ENCODE measurements at regions not wholly inside any gene's neighbourhood (a gene's known extent, or its start where the extent isn't known, plus 50 kb on each side); places are given as distances from the start of the nearest gene placed in this dataset.

DNA sequence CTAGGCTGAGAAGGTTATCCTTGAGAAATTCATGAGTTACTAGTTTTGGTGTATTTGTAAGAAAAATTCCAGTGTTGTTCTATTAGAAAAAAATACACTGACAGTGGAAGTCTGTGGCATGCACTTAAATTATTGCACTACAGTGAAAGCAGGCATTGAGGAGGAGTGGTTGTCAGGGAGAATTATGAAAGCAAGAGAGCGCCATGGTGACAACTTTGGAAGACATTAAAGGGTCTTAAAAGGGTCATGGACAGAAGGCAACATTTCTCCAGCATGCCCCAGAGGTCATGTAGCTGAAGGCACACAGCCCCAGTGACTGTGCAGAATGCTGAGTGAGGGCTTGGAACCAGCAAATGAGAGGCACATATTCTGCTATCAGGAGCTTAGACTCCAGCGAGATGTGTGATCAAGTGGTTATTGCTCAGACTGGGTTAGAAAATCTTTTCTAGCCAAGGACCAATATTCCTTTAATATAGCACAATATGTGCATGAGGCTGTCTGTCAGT is 292.7 kb downstream of the OLFM4 start:
- no peak overlapping the region for H3K27ac ChIP-seq (ENCODE audit: low read depth, low read length)
- CTCF ChIA-PET (ENCODE audit: partially characterized antibody) = interaction anchor here (3.0 kb wide), 1 partner anchor 10 kb away, joined by 11 read pairs; no protein-coding TSS in a partner anchor

More for the DNA sequence above, 292.7 kb downstream of the OLFM4 start:
- H3K23ac ChIP-seq (ENCODE audit: insufficient read length) = no peak overlapping the region
- no peaks in the 10 kb centered on the region for H3K36me3 ChIP-seq (ENCODE audit: control insufficient read depth in 2 of 4, insufficient read depth in 4 of 4, low read length in 3 of 4)
- no peaks in the 10 kb centered on the region for H3K79me2 ChIP-seq (ENCODE audit: control insufficient read depth in 1 of 2, insufficient read depth in 2 of 2, low read length in 2 of 2)
- H3K23me2 ChIP-seq (ENCODE audit: low read depth, low read length) = peaks cover 2% of the 10 kb centered on the region; the same call in 1 of the 2 replicates
- H4K5ac ChIP-seq (ENCODE audit: insufficient read length, low read depth, low read length) = no peak overlapping the region
- H4K91ac ChIP-seq (replicated peaks; ENCODE audit: insufficient read length, low read length) = no peak overlapping the region
- H2BK12ac ChIP-seq (ENCODE audit: low read depth, low read length) = no peak overlapping the region
- no peaks in the 10 kb centered on the region for H4K20me1 ChIP-seq (replicated peaks in 1 of 2; ENCODE audit: control insufficient read depth in 1 of 2, insufficient read depth in 2 of 2, low read length in 2 of 2)
- no peak overlapping the region for H3K56ac ChIP-seq (replicated peaks; ENCODE audit: insufficient read length, low read depth, low read length)
- no peak overlapping the region for H2AK5ac ChIP-seq (ENCODE audit: low read depth, low read length)
- H3K14ac ChIP-seq (ENCODE audit: insufficient read length) = no peak overlapping the region
- no peak overlapping the region for H2BK15ac ChIP-seq (ENCODE audit: low read length)
- DNase-seq (ENCODE audit: low read depth in 1 of 2, low spot score in 2 of 2) (no peak), FAIRE-seq (no peak)
- H2BK5ac ChIP-seq (ENCODE audit: low read depth, low read length) = no peak overlapping the region
- no peak overlapping the region for H3K9ac ChIP-seq (replicated peaks in 1 of 4; ENCODE audit: extremely low read depth in 1 of 4, low read depth in 3 of 4, low read length in 3 of 4)
- H4K8ac ChIP-seq (ENCODE audit: extremely low read depth, insufficient read depth, low read length) = no peak overlapping the region
- POLR2A ChIA-PET (ENCODE audit: partially characterized antibody) = no interaction called here
- no peaks in the 10 kb centered on the region; a peak in 1 of 7 replicates for H3K27me3 ChIP-seq (replicated peaks in 1 of 4; ENCODE audit: control insufficient read depth in 3 of 4, extremely low read depth in 1 of 4, insufficient read depth in 3 of 4, low read length in 3 of 4)
- WGBS, 2 experiments (ENCODE audit: extremely low coverage in 1 of 2, insufficient coverage in 1 of 2, insufficient read length in 1 of 2, insufficient replicate concordance in 2 of 2, low coverage in 1 of 2, low lambda C conversion rate in 2 of 2, missing lambda C conversion rate in 1 of 2) = 80% methylated on average over 2 of the region's 2 CpGs; no CpG with 5 or more reads in 1 of the 2 experiments
- no peak overlapping the region for H3K4me3 ChIP-seq (ENCODE audit: extremely low read depth in 1 of 4, insufficient read depth in 2 of 4, low read depth in 3 of 4, low read length in 4 of 4)
- H2BK20ac ChIP-seq (ENCODE audit: low read length) = no peak overlapping the region
- no peaks in the 10 kb centered on the region for H3K4me1 ChIP-seq (replicated peaks in 1 of 4; ENCODE audit: control insufficient read depth in 3 of 4, insufficient read depth in 4 of 4, low read length in 3 of 4)
- H3K18ac ChIP-seq (ENCODE audit: extremely low read depth, low read length) = no peak overlapping the region
- H3K79me1 ChIP-seq (ENCODE audit: low read depth, low read length) = no peaks in the 10 kb centered on the region
- H2AFZ ChIP-seq (ENCODE audit: low read length) = no peak overlapping the region
- H3K9me3 ChIP-seq (ENCODE audit: insufficient read depth in 2 of 2, low read depth in 1 of 2, low read length in 1 of 2) = no peaks in the 10 kb centered on the region
- H3K4me2 ChIP-seq (ENCODE audit: insufficient read depth in 1 of 2, low read depth in 2 of 2, low read length in 2 of 2) = no peak overlapping the region
- H3K4ac ChIP-seq (replicated peaks; ENCODE audit: insufficient read length, low read depth, low read length) = no peak overlapping the region
- no peak for TF ChIP-seq BACH1 (IDR thresholded peaks at IDR 0.05; ENCODE audit: low read length)
- TF ChIP-seq MAFK (IDR thresholded peaks at IDR 0.05; ENCODE audit: low read depth, low read length) = no peak
- TF ChIP-seq, protein P1, sequence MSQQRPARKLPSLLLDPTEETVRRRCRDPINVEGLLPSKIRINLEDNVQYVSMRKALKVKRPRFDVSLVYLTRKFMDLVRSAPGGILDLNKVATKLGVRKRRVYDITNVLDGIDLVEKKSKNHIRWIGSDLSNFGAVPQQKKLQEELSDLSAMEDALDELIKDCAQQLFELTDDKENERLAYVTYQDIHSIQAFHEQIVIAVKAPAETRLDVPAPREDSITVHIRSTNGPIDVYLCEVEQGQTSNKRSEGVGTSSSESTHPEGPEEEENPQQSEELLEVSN (IDR thresholded peaks at IDR 0.05) = no peak
- TF ChIP-seq POU5F1 (IDR thresholded peaks at IDR 0.05; ENCODE audit: low read depth, low read length) = no peak
- no peak for TF ChIP-seq BRCA1 (IDR thresholded peaks at IDR 0.05; ENCODE audit: low read depth, low read length)
- no peak for TF ChIP-seq JUND (IDR thresholded peaks at IDR 0.05; ENCODE audit: low read length)
- TF ChIP-seq KDM5A (IDR thresholded peaks at IDR 0.05; ENCODE audit: low read length) = no peak
- TF ChIP-seq GTF2F1 (IDR thresholded peaks at IDR 0.05; ENCODE audit: borderline replicate concordance, low read depth, low read length) = no peak
- no peak for TF ChIP-seq PHF8 (conservative IDR thresholded peaks at IDR 0.05; ENCODE audit: low read depth, low read length)
- TF ChIP-seq, protein P2, sequence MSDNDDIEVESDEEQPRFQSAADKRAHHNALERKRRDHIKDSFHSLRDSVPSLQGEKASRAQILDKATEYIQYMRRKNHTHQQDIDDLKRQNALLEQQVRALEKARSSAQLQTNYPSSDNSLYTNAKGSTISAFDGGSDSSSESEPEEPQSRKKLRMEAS (IDR thresholded peaks at IDR 0.05) = no peak
- TF ChIP-seq EGR1 (IDR thresholded peaks at IDR 0.05; ENCODE audit: borderline replicate concordance, low read depth, low read length) = no peak
- no peak for TF ChIP-seq RXRA (IDR thresholded peaks at IDR 0.05; ENCODE audit: insufficient read depth, low read depth, low read length)
- TF ChIP-seq SIRT6 (IDR thresholded peaks at IDR 0.05; ENCODE audit: low read length) = no peak
- no peak for TF ChIP-seq KDM1A (IDR thresholded peaks at IDR 0.05; ENCODE audit: borderline replicate concordance, low read length)
- TF ChIP-seq GABPA (IDR thresholded peaks at IDR 0.05; ENCODE audit: borderline replicate concordance, insufficient read depth, low read length) = no peak
- H2BK120ac ChIP-seq (replicated peaks; ENCODE audit: low read depth, low read length) = no peak overlapping the region
